KOPT-K1 (cell line): ENCODE measurements at regions not wholly inside any gene's neighbourhood (a gene's known extent, or its start where the extent isn't known, plus 50 kb on each side); places are given as distances from the start of the nearest gene placed in this dataset.
"Not testable (repeated sequence)": the region's sequence is repeated elsewhere in the genome, so short reads cannot be mapped to it uniquely, and the experiment has no call there.

Experiments used
- H3K27ac ChIP-seq: fragments of 200-600 bp; sonication (generic); 2 replicates; pipeline ENCODE4 v1.5.1; 2016; ENCODE audit warnings: antibody characterized with exemption, mild to moderate bottlenecking, low read depth, low read length; ENCODE audit not compliant: poor library complexity, severe bottlenecking
- H3K36me3 ChIP-seq: fragments of 200-600 bp; sonication (generic); 2 replicates; pipeline ENCODE4 v1.5.1; 2017; ENCODE audit warnings: antibody characterized with exemption, mild to moderate bottlenecking, low read length, moderate library complexity; ENCODE audit not compliant: insufficient read depth
- H3K9me3 ChIP-seq: fragments of 200-600 bp; sonication (generic); 2 replicates; pipeline ENCODE4 v1.5.1; 2017; ENCODE audit warnings: antibody characterized with exemption, low read length, mild to moderate bottlenecking; ENCODE audit not compliant: insufficient read depth, poor library complexity, severe bottlenecking

- no peak overlapping the region for H3K27ac ChIP-seq
- no peaks in the 10 kb centered on the region for H3K9me3 ChIP-seq
- no peaks in the 10 kb centered on the region for H3K36me3 ChIP-seq
Observed at GRCh38 chr21:27352885-27353284, 386.0 kb upstream of the ADAMTS5 start.

GRCh38 chr21:27346041-27346448 is 379.2 kb upstream of the ADAMTS5 start:
- H3K9me3 ChIP-seq: no peaks in the 10 kb centered on the region
- no peaks in the 10 kb centered on the region for H3K36me3 ChIP-seq
- H3K27ac ChIP-seq: no peak overlapping the region

- no peaks in the 10 kb centered on the region for H3K9me3 ChIP-seq
- no peak overlapping the region for H3K27ac ChIP-seq
- no peaks in the 10 kb centered on the region for H3K36me3 ChIP-seq
Observed at GRCh38 chr21:27339902-27340301, 373.0 kb upstream of the ADAMTS5 start.

- not testable (repeated sequence) for H3K27ac ChIP-seq, H3K36me3 ChIP-seq, H3K9me3 ChIP-seq
Observed at GRCh38 chr21:27338007-27338406, 371.1 kb upstream of the ADAMTS5 start.

GRCh38 chr21:27333096-27333495 is 366.2 kb upstream of the ADAMTS5 start:
- H3K9me3 ChIP-seq: no peaks in the 10 kb centered on the region
- no peaks in the 10 kb centered on the region for H3K36me3 ChIP-seq
- no peak overlapping the region for H3K27ac ChIP-seq

GRCh38 chr21:27329255-27329851 is 362.5 kb upstream of the ADAMTS5 start:
- no peaks in the 10 kb centered on the region for H3K36me3 ChIP-seq
- H3K27ac ChIP-seq: no peak overlapping the region
- H3K9me3 ChIP-seq: no peaks in the 10 kb centered on the region

- H3K36me3 ChIP-seq: no peaks in the 10 kb centered on the region
- H3K27ac ChIP-seq: no peak overlapping the region
- no peaks in the 10 kb centered on the region for H3K9me3 ChIP-seq
Observed at GRCh38 chr21:27326301-27326700, 359.4 kb upstream of the ADAMTS5 start.

- Histone ChIP-seq H3K27ac (no peak overlapping the region), H3K9me3 (no peaks in the 10 kb centered on the region), H3K36me3 (no peaks in the 10 kb centered on the region)
Observed at GRCh38 chr21:27323331-27323730, 356.4 kb upstream of the ADAMTS5 start.

GRCh38 chr21:27321791-27322190 is 354.9 kb upstream of the ADAMTS5 start:
- H3K36me3 ChIP-seq: no peaks in the 10 kb centered on the region
- H3K27ac ChIP-seq: no peak overlapping the region

GRCh38 chr21:27320868-27321267 is 354.0 kb upstream of the ADAMTS5 start:
- no peaks in the 10 kb centered on the region for H3K36me3 ChIP-seq
- H3K9me3 ChIP-seq: no peaks in the 10 kb centered on the region
- H3K27ac ChIP-seq: no peak overlapping the region

More at GRCh38 chr21:27321791-27322190, 354.9 kb upstream of the ADAMTS5 start:
- H3K9me3 ChIP-seq: no peaks in the 10 kb centered on the region

GRCh38 chr21:27317601-27318000 is 350.7 kb upstream of the ADAMTS5 start:
- H3K36me3 ChIP-seq, H3K27ac ChIP-seq, H3K9me3 ChIP-seq: not testable (repeated sequence)

- Histone ChIP-seq H3K36me3 (no peaks in the 10 kb centered on the region), H3K9me3 (no peaks in the 10 kb centered on the region)
Observed at GRCh38 chr21:27315373-27315772, 348.5 kb upstream of the ADAMTS5 start.

GRCh38 chr21:27314131-27314530 is 347.2 kb upstream of the ADAMTS5 start:
- Histone ChIP-seq H3K27ac (no peak overlapping the region), H3K36me3 (no peaks in the 10 kb centered on the region), H3K9me3 (no peaks in the 10 kb centered on the region)

More at GRCh38 chr21:27315373-27315772, 348.5 kb upstream of the ADAMTS5 start:
- H3K27ac ChIP-seq: no peak overlapping the region

- H3K9me3 ChIP-seq: no peaks in the 10 kb centered on the region
- H3K27ac ChIP-seq: no peak overlapping the region
- H3K36me3 ChIP-seq: no peaks in the 10 kb centered on the region
Observed at GRCh38 chr21:27306791-27307775, 340.2 kb upstream of the ADAMTS5 start.

- no peaks in the 10 kb centered on the region for H3K9me3 ChIP-seq
- H3K36me3 ChIP-seq: no peaks in the 10 kb centered on the region
- H3K27ac ChIP-seq: no peak overlapping the region
Observed at GRCh38 chr21:27306206-27306605, 339.3 kb upstream of the ADAMTS5 start.
